ENCODE measurements at regions not wholly inside any gene's neighbourhood (a gene's known extent, or its start where the extent isn't known, plus 50 kb on each side); places are given as distances from the start of the nearest gene placed in this dataset.

- TF ChIP-seq CTCF (optimal IDR thresholded peaks at IDR 0.05 in 1 of 3, IDR thresholded peaks at IDR 0.05 in 1 of 3, conservative IDR thresholded peaks at IDR 0.05 in 1 of 3; ENCODE audit: extremely low read depth in 1 of 3, insufficient read depth in 2 of 3, low read length in 3 of 3) (no peak), EZH2 (IDR thresholded peaks at IDR 0.05; ENCODE audit: low read length) (no peak)
These were observed 1398.6 kb upstream of the ALCAM start for GRCh38 chr3:103968131-103968530.
